ENCODE measurements at regions not wholly inside any gene's neighbourhood (a gene's known extent, or its start where the extent isn't known, plus 50 kb on each side); places are given as distances from the start of the nearest gene placed in this dataset.

DNA sequence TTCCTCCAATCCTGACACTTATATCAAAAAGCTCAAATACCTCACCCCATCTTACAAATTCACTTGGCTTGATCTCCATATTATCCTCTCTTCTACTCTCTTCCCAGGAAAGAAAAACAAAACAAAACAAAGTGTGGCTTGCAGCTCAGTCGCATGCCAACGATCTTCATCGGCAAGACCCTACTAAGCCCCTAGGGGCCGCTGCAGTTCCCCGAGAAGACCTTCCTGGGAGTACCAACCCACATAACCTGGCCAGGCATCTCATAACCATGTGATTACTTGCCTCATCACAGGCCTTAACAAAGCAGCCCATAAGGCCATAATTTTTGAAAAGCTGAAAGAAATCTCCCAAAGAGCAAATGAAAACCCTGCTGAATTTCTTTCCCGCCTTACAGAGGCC is 103.7 kb downstream of the ZNF92 start:
- TF ChIP-seq, protein P1, sequence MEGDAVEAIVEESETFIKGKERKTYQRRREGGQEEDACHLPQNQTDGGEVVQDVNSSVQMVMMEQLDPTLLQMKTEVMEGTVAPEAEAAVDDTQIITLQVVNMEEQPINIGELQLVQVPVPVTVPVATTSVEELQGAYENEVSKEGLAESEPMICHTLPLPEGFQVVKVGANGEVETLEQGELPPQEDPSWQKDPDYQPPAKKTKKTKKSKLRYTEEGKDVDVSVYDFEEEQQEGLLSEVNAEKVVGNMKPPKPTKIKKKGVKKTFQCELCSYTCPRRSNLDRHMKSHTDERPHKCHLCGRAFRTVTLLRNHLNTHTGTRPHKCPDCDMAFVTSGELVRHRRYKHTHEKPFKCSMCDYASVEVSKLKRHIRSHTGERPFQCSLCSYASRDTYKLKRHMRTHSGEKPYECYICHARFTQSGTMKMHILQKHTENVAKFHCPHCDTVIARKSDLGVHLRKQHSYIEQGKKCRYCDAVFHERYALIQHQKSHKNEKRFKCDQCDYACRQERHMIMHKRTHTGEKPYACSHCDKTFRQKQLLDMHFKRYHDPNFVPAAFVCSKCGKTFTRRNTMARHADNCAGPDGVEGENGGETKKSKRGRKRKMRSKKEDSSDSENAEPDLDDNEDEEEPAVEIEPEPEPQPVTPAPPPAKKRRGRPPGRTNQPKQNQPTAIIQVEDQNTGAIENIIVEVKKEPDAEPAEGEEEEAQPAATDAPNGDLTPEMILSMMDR (IDR thresholded peaks at IDR 0.05) = no peak
- TF ChIP-seq POLR2A (IDR thresholded peaks at IDR 0.05) = no peak
